Upper lobe of left lung (tissue), 4 donors: ENCODE measurements at regions not wholly inside any gene's neighbourhood (a gene's known extent, or its start where the extent isn't known, plus 50 kb on each side); places are given as distances from the start of the nearest gene placed in this dataset.

Source experiments
- POLR2A ChIP-seq, 4 donors: fragments of 450-650 bp; IDR thresholded peaks; one replicate each; pipeline ENCODE4 v1.5.1; 2016 to 2017; ENCODE audit warnings: antibody characterized with exemption in 4 of 4, mild to moderate bottlenecking in 2 of 4
- POLR2AphosphoS5 ChIP-seq, 2 donors: sonication (generic); formaldehyde crosslinking; IDR thresholded peaks; one replicate each; pipeline ENCODE4 v1.5.1; 2017; ENCODE audit warnings: antibody characterized with exemption in 2 of 2
- TF ChIP-seq, protein P1 (sequence below), 6 experiments: fragments of 450-650 bp in 4 of 6; fragments of 200-600 bp in 2 of 6; sonication (generic) in 2 of 6; IDR thresholded peaks; one replicate each; pipeline ENCODE4 v1.5.1; 2016 to 2019; ENCODE audit warnings: antibody characterized with exemption in 6 of 6

DNA sequence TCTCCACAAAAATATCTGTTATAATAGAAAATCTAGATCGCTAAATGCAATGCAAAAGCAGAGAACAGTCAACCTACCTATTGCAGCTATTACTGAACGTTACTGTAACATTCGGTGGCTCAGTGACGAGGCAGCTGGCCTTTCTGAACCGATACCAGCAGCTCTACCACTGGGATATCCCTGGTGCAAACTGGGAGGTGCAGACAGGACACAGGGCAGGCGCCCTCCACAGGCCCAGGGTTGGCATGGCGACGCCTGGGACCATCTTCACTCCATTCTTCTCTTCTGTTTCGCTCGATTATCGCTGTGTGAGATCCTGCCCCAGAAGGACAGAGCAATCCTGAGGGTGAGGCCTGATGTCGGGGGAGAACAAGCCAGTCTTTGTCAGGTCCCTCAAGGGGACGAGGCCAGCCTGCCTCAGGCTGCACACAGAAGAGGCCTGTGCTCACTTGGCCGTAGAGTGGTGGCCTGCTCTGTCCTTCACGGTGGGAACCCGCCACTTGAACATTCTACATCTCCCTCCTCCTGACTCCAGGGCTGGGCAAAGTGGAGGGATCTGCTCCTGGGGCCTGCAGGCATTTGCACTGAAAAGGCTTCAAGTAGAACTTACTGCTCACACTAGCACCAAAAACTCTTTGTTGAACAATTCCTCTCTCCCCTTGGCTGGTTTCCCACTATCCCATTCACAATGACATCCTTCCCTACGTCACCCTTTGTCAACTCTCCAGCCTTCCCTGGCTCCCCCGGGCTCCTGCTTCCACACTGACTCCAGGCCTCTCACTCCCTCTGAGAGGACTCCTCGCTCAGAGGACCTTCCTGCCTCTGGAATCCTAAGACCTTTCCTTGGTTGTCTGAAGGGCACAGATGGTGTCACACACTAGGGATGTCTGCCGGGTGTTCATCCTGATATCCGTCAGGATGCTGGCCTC lies 49.7 kb downstream of the CYRIA start:
- TF ChIP-seq POLR2A (IDR thresholded peaks at IDR 0.05) = no peak
- TF ChIP-seq, protein P1, sequence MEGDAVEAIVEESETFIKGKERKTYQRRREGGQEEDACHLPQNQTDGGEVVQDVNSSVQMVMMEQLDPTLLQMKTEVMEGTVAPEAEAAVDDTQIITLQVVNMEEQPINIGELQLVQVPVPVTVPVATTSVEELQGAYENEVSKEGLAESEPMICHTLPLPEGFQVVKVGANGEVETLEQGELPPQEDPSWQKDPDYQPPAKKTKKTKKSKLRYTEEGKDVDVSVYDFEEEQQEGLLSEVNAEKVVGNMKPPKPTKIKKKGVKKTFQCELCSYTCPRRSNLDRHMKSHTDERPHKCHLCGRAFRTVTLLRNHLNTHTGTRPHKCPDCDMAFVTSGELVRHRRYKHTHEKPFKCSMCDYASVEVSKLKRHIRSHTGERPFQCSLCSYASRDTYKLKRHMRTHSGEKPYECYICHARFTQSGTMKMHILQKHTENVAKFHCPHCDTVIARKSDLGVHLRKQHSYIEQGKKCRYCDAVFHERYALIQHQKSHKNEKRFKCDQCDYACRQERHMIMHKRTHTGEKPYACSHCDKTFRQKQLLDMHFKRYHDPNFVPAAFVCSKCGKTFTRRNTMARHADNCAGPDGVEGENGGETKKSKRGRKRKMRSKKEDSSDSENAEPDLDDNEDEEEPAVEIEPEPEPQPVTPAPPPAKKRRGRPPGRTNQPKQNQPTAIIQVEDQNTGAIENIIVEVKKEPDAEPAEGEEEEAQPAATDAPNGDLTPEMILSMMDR (IDR thresholded peaks at IDR 0.05) = no peak
- no peak for TF ChIP-seq POLR2AphosphoS5 (IDR thresholded peaks at IDR 0.05)
